ENCODE measurements at regions not wholly inside any gene's neighbourhood (a gene's known extent, or its start where the extent isn't known, plus 50 kb on each side); places are given as distances from the start of the nearest gene placed in this dataset.
A peak's percentile ranks its signal among the peaks of the same experiment; 100 is the strongest.

DNA sequence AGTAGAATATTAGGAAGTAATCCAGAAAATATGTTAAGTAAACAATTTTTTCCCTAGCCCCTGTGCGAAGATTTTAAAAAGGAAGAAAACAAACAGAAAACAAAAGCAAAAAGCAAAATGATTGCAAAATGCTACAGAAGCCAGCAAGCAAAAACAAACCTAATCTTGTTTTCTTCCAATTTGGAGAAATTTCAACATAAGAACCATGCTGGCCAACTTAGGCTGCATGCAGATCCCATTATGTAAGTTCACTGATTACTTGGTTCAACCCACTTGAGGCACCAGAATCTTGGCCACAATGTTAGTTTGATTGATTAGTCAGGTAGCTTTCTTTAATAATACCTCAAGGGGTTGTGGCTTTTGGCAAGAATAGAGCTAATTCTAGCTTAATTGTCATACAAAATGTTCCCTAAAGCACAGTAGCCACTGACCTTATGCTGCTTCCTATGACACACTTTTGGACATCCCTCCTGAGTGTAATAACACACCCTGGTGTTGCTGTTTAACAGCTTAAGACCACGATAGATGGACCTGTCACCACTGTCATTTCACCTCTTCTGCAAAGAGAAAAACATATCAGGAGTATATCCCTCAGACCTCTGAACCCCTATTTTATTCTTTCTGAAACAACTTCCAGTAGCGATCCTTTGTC lies 2342.1 kb downstream of the PCDH7 start:
- TF ChIP-seq, protein P1, sequence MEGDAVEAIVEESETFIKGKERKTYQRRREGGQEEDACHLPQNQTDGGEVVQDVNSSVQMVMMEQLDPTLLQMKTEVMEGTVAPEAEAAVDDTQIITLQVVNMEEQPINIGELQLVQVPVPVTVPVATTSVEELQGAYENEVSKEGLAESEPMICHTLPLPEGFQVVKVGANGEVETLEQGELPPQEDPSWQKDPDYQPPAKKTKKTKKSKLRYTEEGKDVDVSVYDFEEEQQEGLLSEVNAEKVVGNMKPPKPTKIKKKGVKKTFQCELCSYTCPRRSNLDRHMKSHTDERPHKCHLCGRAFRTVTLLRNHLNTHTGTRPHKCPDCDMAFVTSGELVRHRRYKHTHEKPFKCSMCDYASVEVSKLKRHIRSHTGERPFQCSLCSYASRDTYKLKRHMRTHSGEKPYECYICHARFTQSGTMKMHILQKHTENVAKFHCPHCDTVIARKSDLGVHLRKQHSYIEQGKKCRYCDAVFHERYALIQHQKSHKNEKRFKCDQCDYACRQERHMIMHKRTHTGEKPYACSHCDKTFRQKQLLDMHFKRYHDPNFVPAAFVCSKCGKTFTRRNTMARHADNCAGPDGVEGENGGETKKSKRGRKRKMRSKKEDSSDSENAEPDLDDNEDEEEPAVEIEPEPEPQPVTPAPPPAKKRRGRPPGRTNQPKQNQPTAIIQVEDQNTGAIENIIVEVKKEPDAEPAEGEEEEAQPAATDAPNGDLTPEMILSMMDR (IDR thresholded peaks at IDR 0.05), result no peak
- no peak for ATAC-seq (ENCODE audit: low FRiP score)

DNA sequence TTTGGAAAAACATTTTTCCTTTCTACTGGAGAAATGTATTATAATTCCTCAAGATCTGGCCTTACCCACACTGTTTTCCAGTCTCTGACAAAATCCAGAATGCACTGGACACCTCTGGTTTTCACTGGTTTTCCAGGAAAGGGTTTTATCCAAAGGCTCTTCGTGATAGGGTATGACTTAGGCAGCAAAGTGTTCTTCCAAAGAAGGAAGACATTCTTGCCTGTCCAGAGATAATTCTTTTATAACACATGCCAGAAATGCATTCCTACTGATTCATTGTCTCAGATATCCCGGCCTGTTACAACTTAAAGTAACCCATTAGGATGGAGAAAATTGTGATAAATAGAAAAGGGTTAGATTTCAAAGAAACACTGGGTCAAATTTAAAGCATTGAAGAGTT lies 2343.1 kb downstream of the PCDH7 start:
- TF ChIP-seq, protein P1 (IDR thresholded peaks at IDR 0.05), result no peak
- ATAC-seq (ENCODE audit: low FRiP score), result peak; percentile 81
- no peak for DNase-seq (ENCODE audit: low spot score)

More for the DNA sequence above, 2342.1 kb downstream of the PCDH7 start:
- DNase-seq (ENCODE audit: low spot score), result no peak

DNA sequence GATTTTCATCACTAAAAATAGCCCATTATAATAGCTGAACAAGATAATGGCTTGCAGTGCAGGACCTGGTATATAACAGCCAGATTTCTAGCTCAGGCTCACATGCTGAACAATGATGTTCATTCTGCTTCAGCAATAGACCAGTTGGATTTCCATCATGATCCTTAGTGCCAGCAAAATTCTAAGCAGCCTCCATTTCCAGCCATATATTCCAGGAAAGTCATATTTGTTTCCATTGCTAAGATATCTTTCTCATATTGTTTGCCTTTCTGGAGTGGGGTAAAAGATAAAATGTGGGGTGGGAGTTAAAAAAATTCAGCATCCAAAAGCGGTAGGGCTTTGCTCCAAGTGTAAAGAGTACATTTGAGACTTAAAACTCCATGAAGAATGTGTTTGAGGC lies 2344.1 kb downstream of the PCDH7 start:
- DNase-seq (ENCODE audit: low spot score) (no peak), ATAC-seq (ENCODE audit: low FRiP score) (no peak)
- TF ChIP-seq, protein P1 (IDR thresholded peaks at IDR 0.05), result no peak

DNA sequence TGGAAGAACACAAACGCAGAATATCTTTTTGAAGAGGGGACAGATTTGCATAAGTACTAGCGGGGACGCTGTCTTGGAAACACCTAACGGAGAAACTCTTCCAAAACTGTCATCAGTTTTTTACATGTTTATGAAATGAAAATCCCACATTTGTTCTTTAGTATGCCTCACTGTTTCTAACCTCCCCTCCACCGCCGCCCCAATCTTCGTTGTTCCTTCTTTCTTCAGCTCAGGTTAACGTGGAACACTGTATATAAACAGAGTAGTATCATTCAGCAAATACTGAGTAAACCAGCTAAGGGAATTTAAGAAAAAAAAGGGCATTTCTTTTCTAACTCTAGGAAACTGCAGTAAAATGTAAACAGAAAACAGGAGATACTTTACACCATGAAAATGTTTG lies 2345.6 kb downstream of the PCDH7 start:
- TF ChIP-seq, protein P1 (IDR thresholded peaks at IDR 0.05), result no peak
- no peak for DNase-seq (ENCODE audit: low spot score)
- no peak for ATAC-seq (ENCODE audit: low FRiP score)

DNA sequence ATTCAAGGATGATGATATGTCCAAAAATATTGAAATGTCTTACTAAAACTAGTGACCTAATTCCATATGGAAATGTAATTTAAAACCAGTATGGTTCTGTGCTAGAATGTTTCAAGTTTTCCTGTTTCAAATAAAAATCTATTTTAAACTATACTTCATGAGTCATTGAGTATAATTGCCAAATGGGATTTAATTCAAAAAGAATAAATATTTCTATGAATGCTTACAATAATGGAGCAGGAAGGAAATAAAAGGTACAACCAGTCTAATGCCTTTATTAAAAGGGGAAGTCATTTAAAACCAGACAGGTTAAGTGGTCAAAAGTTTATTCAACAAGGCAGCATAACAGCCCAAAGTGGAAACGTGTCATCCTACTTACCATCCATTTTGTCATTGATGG lies 2347.1 kb downstream of the PCDH7 start:
- TF ChIP-seq, protein P1 (IDR thresholded peaks at IDR 0.05), result no peak
- no peak for ATAC-seq (ENCODE audit: low FRiP score)
- no peak for DNase-seq (ENCODE audit: low spot score)

DNA sequence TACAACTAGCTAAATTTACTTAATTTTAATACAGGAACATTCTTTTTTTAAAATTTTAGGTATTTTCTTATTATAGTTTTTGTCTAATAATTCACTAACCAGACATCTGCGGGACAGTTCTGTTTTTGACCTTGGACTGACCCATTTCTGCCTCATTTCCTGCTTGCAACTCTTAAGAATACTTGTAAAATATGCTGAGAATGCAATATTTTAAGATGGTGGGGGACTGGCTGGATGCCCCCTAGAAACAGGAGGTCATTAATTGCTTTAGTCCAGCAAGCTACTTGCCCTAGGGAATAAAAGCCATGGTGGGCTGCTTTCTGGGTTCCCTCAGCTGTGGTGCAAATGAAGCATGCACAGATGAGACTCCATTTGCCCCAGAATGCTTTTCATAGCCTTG lies 2348.4 kb downstream of the PCDH7 start:
- no peak for ATAC-seq (ENCODE audit: low FRiP score)
- no peak for DNase-seq (ENCODE audit: low spot score)
- TF ChIP-seq, protein P1 (IDR thresholded peaks at IDR 0.05), result no peak

DNA sequence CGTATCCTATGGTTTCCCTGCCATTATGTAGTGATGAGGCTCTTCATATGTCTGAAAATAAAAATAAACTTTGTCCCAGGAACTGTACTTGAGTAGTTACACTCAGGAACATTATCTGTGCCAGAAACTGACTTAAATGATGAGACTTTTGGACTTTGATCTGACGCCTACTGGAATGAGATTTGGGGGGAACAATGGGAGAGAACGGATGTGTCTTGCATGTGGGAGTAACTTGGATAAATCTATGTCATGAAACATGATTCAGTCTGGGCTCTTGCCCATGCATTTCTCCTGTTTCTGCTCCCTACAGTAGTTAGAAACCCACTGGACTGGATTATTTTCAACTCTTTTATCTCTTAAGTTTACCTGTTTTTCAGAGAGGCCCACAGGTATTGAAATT lies 2351.4 kb downstream of the PCDH7 start:
- DNase-seq (ENCODE audit: low spot score) (no peak), ATAC-seq (ENCODE audit: low FRiP score) (no peak)
- TF ChIP-seq, protein P1 (IDR thresholded peaks at IDR 0.05), result no peak

All from omental fat pad (tissue), 3 donors.